UCSD-AML1 (cell line): ENCODE measurements at regions not wholly inside any gene's neighbourhood (a gene's known extent, or its start where the extent isn't known, plus 50 kb on each side); places are given as distances from the start of the nearest gene placed in this dataset.

ENCODE experiments used
- DNase-seq: peaks from one replicate; lab custom pipeline; 2025; ENCODE audit not compliant: unreplicated experiment; lab: John Stamatoyannopoulos, UW

DNA sequence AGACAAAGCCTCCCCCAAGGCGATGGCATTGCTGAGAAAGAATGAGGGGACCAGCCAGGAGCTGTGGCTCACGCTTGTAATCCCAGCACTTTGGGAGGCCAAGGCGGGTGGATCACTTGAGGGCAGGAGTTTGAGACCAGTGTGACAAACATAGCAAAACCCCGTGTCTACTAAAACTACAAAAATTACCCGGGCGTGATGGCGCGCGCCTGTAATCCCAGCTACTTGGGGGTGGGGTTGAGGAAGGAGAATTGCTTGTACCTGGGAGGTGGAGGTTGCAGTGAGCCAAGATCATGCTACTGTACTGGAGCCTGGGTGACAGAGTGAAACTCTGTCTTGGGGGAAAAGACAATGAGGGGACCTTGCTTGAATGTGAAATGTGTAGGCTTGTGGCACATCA, 402.4 kb upstream of the C2CD4B start:
- no peak for DNase-seq

DNA sequence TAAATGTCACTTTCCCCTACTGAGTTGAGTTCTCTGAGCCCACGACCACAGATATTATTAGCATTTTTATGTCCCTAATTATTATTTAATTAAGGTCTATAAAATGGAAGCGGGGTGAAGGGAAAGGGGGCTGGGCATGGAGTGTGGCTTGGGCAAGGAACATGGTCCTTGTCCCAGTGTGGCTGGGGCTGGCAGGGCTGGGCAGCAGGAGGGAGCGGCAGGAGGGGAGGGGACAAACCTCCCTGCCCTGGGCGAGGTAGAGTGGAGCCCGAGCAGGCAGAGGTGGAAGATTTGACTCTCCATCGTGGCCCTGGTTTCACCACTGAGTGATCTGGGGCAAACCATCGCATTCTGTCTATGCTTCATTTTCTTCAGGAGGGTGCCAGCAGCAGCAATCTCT, 402.9 kb upstream of the C2CD4B start:
- no peak for DNase-seq

DNA sequence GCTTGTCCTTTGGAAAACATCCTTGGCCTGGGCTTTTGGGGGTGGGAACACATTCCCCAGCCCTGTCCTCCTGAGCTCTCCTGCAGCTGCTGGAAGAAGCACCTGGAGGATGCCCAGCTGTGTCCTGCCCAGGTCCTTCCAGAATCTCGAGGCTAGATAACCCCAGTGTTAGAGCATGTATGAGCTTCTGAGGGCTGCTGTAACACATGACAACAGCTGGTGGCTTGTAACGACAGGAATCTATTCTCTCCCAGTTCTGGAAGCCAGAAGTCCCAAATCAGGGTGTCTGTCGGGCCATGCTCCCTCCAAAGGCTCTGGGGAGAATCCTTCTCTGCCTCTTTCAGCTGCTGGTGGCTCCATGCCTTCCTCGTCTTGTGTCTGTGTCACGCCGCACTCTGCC, 403.6 kb upstream of the C2CD4B start:
- no peak for DNase-seq

DNA sequence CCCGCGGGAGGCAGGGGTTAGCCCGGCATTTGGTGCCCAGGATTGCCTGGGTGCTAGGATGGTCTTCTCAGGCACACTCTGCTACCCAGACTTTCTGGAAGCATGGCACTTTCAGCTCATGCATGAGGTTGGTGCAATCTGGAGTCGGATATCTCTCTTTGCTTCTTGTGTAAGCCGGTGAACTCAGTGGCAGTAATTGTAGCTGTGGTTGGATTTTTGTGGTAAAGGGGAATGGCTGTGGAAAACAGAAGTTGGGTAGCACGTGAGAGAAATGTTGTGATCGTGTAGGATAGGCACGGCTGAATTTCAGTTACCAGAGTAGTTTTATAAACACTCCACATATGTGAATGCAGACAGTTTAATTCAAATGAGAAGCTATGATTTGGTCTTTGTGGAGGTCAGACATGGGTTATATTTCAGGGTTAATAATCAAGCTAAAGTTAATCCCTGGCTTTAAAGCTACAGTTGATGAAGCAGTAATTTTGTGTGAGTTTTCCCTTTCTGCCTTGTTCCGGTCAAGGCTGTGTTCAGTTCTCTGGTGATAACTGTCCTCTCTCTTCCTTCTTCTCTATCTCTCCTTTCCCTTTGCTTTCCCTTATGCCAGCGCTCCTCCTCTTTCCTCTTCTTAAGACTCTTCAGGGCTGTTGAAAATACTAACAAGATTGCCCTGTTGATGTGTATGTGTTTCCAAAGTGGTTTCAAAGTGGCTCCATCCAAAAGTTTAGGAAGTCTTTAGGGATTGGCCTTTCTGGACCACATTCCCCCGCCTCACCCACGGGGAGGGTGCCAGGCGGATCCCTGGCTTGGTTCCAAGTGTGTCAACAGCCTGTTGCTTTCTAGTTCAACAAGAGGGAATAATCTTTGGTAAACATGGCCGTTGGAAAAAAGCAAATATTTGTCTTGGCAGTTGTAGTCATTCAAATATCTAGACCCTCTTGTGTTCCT, 404.6 kb upstream of the C2CD4B start:
- no peak for DNase-seq

DNA sequence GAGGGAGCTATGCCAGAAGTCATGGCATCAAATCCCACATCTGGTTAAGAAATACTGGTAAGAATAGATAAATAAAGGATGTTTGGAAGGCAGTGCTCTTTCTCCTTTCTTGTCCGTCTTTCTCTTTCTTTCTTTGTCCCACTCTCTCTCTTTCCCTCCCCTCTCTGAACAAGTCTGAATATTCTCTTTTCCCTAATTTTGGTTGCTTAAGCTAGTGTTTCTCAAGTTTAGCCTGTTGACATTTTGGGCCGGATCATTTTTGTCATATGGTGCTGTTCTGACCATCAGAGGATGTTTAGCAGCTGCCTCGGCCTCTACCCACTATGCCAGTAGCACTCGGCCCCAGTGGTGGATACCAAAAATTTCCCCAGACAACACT, 405.3 kb upstream of the C2CD4B start:
- no peak for DNase-seq

DNA sequence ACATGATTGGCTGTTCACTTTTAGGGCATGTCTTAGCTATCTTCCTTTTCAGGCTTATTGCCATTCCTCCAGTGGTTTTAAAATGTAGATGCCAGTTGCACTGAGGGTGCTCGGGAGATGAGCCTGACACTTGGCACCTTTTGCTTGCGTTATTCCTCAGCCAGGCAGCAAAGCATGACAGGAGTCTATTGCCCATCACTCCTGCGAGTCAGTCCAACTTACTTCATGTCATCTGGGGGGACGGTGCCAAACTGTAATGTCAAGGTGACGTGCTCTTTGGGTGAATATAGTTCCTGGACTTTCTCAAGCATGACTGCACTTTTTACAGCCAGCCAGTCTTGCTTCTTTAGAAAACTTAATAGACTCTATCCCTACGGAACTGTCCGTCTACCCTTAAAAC, 406.0 kb upstream of the C2CD4B start:
- no peak for DNase-seq

DNA sequence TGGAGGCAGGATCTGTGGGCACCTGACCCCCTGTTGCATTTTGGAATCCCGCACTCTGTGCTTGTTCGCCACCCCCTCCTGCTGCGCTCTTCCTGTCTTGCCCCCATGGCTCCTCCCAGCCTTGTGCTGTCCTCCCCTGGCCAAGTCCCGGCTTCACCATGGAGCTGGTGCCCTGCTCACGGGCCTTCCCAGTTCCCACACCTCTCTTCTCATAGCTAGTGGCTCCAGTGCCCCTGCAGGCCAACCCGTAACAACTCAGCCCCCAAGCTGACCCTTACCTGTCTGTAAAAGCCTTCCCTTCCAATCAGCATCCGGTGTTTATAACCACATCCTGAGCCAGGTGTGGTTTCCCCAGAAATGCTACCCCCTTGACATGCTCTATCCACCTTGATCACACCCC, 407.7 kb upstream of the C2CD4B start:
- no peak for DNase-seq

DNA sequence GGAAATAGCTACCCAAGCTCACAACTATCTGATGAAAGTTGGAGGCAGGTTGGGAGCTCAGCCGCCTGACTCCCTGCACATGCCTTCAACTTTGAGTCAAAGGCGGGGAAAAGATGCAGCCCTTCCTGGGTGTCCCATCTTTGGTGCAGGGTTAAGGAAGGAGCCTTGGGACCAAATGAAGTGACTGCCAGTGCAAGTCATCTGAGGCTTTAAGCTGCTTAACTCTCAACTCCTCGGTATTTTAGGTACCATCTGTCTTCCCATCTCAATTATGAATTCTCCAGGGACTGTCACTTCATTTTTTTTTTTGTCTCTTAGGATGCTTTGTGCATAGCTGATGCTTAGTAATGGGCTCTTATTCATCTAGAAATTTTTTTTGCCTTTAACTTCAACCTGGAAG, 408.8 kb upstream of the C2CD4B start:
- DNase-seq = no peak

DNA sequence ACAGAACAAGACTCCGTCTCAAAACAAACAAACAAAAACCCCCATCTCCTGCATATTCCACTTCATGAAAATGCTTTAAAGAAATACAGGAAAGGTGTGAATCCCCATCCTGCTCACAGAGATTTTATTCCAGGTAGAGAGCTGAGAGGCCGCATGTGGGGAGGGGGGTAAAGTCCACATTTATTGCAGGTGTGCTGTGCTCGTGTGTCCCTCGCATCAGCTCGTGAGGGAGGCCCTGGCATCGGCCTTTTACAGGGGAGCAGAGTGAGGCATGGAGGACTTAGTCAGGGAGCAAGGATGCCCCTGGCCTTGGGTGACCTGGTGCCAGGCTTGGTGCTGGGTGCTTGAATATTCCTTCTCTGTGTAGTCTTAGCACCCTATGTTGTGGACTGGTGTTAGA, 413.5 kb upstream of the C2CD4B start:
- no peak for DNase-seq

DNA sequence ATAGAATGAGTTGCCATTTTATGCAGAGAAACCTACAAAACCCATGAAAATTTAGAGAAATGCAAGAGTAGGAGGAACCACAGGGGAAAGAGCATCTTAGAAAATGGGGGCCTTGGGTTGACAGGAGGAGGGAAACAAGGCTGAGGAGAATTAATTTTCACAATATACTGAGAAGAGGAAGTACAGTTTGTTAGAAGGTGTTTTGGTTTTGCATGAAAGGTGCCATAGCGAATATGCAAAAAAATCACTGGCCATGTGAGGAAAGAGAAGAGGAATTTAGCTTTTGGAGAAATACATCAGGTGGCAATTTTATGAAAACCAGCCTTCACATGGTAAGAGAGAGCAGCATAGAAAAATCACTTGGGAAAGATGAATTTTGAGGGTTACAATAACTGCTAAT, 413.9 kb upstream of the C2CD4B start:
- no peak for DNase-seq

DNA sequence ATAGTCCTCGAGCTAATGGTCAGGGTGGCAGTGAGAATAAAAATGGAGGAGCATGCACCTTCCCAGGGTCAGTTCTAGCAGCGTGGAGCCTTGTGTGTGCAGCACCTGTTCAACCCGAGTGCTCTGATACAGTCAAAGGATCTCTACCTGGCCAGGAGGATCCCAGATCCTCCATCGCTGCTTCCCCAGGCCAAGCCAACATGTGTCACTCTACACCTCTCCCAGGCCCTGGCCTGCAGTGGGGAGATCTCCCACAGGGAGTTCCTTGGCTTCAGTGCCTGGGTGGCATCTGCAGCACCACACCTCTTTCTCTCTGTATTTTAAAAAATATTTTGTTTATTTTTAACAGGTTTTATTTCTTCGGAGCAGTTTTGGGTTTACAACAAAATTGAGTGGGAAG, 414.8 kb upstream of the C2CD4B start:
- no peak for DNase-seq

DNA sequence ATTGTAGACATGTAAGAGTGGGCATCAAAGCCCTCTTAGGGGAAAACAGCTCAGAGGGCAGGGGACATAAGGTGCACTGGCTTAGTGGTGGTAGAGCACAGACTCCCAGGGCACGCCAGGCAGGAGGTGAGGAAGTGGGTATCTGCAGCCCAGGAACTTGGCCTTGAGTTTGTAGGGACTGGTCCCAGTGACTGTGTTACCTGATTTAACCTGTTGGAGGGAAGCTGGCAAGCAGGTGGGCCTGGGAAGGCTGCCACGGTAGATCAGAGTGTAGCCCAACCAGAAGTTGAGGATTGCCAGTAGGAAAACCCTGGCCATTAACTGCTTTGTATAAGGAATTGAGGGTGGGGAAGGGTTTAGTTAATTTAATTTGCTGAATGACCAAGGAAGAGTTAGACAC, 417.5 kb upstream of the C2CD4B start:
- no peak for DNase-seq

DNA sequence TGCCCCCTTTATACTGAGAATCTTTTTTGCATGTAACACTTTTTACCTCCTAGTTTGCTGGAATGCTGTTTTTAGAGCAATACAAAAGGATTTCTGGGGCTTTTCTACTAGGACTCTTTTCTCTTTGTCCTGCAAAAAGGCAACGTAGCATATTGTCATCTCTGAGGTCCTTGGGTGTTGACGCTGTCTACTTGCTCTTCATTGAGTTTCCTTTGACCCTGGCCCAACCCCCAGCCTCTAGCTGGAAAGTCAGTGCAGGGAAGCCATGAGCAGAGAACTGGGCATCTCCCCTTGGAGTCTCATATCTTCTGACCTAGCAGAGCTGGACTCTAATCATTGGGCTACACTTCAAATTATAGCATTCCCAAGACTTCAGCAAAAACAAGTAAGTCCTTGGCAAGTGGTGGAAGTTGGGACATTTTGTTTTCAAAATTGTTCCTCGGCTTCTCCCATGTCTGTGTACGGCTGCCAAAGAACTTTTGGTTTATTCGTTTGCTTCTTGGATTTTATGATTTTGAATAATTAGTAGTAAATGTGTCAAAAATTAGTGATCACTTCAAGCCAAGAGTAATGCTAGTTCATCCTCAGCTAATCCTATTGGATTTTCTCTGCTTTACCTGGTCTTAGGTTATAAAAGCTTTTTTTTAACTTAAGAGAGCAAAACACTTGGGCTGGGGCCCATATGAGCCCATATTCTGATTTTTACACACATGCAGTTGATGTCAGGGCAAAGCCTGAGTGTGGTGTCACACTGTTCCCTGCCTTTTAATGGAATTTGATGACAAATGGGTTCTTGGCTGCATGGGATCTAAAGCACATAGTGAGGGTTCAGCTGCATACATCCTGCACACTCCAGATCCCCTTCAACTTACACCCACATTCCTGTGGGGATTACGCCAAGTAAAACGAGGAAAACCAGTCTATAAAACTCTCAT, 419.5 kb upstream of the C2CD4B start:
- no peak for DNase-seq

DNA sequence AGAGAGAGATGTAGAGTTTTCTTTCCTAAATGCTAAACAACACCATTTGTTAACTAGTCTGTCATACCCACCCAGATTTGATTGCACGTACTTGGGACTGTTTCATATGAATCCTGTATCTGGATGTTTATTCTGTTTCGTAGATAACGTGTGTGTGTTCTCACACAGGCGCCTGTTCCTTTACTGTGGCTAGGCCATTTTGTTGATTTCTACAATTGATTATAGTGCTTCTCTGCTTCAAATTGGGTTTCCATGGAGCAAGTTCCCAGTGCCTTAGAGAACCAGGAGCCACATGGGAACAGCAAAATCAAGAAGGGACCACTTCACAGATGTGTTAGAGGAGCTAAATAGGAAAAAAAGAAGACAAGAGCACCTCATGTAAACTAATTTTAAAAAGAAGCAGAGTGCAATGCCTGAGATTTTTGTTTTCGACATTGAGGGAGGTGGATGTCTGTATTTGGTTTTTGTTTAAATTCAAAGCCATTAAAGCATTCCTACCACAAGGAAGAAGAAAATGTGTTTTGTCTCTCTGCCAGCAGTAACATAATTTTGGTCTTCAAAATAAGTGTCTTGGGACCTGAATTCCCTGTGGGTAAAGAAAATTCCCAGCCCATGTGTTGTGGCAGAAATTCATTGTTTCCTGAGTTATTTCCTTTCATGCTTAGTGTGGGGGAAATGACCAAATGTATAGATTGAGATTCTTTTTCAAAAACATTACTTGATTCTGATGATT, 424.0 kb upstream of the C2CD4B start:
- no peak for DNase-seq

DNA sequence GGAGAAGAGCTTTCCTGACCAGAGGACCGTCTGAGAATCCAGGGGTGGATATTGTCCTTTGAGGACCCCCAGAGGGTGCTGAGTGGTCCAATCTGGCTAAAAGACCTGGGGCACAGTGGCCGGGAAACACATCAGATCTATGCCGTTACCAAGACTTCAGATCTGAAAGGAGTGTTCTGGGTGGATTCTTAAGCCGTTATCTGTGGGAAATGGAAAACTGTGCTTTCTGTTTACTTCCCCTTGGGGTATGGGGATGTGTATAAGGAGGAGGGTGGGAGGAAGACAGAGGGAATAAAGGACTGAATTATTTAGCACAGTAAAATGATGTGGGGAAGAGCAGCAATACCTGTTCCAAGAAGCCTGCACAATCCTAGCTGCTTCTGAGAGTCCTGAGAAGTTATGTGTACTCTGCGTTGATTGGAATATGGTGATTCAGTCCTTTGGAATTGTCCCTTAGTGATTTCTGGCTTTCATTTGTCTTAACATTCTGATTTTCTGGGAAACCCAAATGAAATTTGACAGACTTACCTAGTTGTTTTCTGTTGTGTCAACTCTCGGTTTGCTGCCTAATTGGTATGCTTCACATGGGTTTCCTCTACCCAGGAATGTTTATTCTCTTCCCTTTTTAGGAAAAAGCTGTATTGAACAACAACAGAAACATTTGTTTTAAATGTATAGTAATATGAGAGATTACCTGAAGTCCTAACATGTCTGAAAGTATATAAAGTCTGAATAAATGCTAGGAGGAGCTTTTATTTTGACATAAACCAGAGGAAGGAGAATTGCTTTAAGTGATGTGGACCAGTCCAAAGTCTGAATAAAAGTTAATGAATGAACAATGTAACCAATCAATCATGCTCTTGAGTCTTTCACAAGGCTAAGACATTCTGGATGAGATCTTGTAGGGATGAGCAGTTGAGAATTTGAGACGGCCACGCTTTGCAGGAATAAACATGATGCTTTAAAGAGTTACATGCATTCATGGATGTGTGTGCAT, 427.1 kb upstream of the C2CD4B start:
- no peak for DNase-seq

DNA sequence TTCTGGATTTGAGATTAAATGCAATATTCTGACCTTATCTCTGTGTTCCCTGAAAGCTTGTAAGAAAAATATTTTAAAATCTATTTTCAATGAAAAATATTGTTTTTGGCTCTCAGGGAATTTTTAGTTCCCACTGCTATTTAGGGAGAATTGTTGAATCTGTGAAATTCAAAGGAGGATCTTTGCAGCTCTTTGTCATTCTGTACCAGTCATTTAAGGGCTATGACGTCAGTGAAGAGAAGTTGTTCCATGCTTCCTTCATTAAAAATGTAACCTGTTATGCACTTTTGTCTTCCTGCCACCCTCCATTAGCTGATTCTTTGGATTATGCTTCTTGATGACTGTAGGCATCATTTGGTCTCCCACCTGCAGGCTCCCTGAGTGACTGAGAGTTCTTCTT, 427.8 kb upstream of the C2CD4B start:
- no peak for DNase-seq

DNA sequence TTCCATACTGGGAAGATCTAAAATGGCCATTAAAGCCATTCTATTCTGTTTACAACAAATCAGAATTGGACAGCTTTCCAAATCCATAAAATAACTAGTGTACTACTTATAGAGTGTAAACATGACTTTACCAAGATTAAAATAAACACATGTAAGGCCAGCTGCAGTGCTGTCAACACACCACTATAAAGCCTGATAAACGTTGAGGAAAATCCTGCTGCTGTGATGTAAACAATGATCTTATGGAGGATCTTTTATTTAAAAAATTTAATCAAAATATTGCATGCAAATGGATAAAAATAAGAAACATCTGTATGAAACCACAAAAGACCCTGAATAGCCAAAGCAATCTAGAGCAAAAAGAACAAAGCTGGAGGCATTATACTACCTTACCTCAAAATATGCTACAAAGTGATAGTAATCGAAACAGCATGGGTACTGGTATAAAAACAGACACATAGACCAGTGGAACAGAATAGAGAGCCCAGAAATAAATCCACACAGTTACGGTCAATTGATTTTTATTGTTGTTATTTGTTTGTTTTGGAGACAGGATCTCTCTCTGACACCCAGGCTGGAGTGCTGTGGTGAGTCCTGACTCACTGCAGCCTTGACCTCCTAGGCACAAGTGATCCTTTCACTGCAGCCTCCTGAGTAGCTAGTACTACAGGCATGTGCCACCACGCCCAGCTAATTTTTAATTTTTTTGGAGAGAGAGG, 428.8 kb upstream of the C2CD4B start:
- no peak for DNase-seq

DNA sequence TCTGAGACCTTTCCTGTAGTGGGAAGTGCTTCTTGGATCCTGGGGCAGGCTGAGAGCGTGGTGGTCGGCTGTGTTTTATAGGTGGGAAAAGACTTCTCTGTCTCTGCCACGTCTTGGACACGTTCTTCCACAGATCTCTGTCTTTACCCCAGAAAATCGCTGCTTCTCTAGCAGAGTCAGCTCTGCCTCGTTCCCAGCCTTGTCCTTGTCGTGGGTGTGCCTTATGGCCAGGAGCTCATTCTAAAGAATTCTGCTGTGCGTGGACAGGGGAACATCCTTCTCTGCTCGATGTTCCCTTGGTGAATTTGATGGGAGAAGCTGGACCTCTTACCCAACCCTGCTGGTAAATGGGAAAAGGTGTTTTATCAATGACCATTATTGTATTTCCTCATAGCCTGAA, 433.1 kb upstream of the C2CD4B start:
- DNase-seq = no peak
